Posterior cingulate gyrus (tissue), 11 donors: ENCODE measurements at regions not wholly inside any gene's neighbourhood (a gene's known extent, or its start where the extent isn't known, plus 50 kb on each side); places are given as distances from the start of the nearest gene placed in this dataset.

ENCODE experiments used
- DNase-seq, 10 donors: peaks; one replicate each; pipeline versions ENCODE4 v3.0.0 to v3.0.0-alpha.2; 2020 to 2021; ENCODE audit warnings: mixed read lengths in 3 of 10
- intact Hi-C: fragments of 100-400 bp; cut with DNase I; formaldehyde crosslinking; loops from one replicate; pipeline ENCODE4 v1.15.1; 2023

DNA sequence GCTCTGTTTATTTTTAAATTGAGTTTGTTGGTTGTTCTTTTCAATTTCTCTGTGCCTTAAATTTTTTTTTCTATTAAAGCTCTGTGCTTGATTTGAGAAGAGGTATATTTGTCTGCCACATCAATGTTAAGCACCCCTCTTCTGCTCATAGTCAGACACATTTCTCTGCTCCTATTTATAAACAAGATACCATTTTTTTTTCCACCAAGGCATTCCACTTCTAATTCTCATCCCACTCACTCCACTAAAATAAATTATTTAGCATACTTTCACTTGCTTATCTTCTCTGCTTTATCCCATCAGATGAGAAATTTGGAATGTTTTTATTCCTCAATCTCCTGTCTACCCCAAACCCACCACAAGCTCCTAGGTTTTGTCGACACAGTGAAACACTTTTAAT lies 127.0 kb upstream of the PDE5A start:
- no peak for DNase-seq
- intact Hi-C loops = no loop called here

GRCh38 chr4:119752936-119753335 lies 124.3 kb upstream of the PDE5A start:
- no peak for DNase-seq
- intact Hi-C loops = no loop called here

DNA sequence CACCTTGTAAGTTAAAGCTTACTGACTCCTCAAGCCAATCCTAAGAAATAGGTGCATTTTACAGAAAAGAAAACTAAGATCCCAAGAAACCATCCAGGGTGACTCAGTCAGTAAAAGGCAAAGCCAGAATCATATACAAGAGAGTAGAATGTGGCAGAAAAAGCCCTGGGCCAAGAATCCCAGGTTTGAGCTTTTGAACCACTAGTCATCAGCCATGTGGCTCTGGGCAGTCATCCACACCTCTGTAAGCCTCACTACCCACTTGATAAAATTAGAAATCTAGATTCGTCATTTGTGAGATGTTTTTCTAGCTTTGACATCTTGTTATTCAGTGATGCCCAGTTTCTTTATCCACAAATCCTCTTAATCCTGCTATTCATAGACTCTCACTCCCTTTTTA lies 122.2 kb upstream of the PDE5A start:
- intact Hi-C loops = no loop called here
- no peak for DNase-seq

DNA sequence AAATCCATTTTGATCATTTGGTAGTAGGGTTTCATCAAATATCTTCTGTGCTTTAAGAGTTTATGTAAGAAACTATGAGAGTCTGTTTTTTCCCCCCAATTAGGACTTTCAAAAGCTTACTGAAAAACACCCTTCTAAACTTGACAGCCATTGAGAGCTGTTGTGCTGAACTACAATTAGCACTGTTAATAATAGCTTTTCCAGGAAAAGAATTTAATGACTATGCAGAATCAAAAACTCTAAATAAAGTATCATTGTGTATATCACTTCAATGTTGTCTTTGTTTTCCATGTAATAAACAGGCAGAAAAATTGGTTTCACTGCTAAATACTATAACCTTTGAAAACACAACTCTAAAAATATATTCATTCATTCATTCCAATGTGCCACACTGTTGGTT lies 121.4 kb upstream of the PDE5A start:
- DNase-seq = no peak

DNA sequence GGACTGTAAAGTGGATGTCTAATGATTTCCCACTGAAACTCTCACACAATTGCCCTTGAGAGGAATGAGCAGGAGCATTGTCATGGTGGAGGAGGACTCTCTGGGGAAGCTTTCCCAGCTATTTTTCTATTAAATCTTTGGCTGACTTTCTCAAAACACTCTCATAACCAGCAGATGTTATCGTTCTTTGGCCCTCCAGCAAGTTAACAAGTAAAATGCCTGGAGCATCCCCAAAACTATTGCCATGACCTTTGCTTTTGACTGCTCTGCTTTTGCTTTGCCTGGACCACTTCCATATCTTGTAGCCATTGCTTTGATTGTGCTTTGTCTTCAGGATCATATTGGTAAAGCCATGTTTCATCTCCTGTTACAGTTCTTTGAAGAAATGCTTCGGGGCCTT lies 120.2 kb upstream of the PDE5A start:
- DNase-seq = no peak
- intact Hi-C loops = no loop called here

More for the DNA sequence above, 121.4 kb upstream of the PDE5A start:
- intact Hi-C loops = no loop called here

DNA sequence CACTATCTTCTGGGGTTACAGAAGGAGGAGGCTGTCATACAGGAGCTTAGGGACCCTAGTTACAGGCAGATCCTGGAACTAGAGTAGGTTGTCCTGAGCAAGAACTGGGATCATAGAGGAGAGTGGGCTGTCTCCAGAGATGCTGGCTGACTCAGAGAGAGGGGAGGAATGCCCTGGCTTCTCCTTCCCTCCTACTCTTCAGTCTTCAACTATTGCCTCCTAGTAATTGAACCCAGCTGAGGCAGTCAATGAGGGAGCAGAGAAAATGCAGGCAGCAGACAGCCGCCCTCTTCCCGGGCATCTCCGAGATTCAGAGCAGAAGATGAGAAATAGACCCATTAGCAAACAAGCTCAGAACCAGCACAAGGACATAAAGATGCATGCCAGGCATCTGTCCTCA lies 118.3 kb upstream of the PDE5A start:
- no peak for DNase-seq
- intact Hi-C loops = no loop called here

DNA sequence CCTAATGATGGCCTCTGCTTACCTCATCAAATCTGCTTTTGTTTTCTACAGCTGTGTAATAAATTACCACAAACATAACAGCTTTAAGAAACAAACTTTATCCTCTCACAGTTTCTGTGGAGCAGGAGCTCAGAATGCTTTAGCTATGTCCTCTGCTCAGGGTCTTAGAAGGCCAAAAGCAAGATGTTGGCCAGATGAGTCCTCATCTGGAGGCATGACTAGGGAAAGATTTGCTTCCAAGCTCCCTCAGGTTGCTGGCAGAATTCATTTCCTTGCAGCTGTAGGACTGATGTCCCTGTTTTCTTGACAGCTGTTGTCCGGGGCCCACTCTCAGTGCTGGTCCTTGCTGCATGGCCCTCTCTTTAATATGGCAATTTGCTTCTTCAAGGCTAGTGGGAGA lies 116.7 kb upstream of the PDE5A start:
- intact Hi-C loops = no loop called here
- DNase-seq = no peak

DNA sequence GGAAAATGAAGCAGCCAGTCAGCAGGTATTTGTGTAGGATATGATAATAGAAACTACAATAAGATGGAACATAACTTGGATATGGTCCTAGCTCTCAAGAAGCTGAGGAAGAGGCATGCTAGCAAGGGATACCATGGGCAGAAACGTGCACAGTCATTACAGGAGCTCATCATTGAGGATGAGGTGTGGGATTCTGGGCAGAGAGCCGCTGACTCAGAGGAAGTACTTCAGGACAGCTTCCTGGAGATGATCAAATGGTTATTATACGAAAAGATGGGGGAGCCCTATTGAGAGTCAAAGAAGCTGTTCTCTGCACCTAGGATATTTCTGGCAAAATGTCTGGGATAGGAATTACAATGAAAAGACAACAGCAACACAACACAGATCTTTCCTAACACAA lies 116.0 kb upstream of the PDE5A start:
- intact Hi-C loops = no loop called here
- DNase-seq = no peak

GRCh38 chr4:119743644-119744043 lies 115.0 kb upstream of the PDE5A start:
- intact Hi-C loops = no loop called here
- no peak for DNase-seq

DNA sequence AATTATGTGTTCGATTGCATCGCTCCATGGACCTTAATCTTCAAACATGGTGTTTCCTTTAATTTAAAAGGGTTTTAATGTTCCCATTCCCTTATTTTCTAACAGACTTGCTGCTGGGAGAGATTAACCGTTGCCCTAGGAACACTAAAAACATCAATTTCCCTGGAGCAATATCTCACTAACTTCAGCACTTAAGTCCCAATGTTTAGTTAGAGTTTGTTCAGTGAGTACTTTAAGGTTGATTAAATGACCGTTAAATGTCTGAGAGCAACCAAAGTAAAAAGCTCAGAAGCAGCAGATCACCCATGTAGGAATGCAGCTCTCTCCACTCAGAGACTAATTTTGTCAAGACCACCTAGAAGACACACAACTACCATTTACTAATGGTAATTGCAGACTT lies 111.2 kb upstream of the PDE5A start:
- DNase-seq = no peak
- intact Hi-C loops = no loop called here

- intact Hi-C loops = no loop called here
- DNase-seq = no peak
Measured at GRCh38 chr4:119738901-119739300, 110.3 kb upstream of the PDE5A start.

DNA sequence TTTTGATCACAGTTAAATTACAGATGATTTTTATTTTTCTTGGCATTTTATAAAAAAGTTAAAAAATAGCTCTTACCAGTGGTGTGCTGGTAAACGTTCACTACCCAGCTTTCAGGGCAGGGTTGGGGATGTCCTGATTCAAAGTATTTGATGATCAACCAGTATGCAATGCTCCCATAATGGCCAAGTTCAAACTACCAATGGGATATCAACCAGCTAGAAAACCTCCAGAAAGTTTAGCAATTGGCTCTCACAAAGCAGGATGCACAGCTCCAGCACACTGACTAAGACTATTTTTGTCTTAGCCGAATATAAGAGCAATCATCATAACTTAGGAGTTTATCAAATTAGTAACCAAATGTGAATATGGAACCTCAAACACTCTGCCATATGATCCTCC lies 108.0 kb upstream of the PDE5A start:
- intact Hi-C loops = no loop called here
- DNase-seq = no peak

DNA sequence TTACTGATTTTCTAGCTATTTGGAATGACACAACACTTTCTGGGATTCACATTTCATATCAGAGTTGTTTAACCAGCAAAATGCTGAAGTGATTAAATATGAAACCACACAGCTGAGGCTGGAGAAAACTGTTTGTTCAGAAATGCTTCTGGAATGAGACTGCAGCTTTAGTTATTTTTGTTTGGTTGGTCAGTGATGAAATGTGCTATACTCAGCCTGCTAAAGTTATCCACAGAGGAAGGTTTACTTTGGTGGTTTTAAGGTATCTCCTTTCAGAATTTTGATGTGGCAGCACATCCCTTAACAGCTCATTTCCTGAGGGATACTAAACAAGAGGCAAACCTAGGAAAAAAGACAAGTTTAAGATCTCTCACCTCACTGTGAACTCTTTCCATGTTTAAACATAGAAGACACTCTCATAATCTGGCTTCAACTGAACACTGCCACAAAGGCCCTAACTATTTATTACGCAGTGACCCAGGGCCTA lies 106.6 kb upstream of the PDE5A start:
- intact Hi-C loops = no loop called here
- DNase-seq = no peak

DNA sequence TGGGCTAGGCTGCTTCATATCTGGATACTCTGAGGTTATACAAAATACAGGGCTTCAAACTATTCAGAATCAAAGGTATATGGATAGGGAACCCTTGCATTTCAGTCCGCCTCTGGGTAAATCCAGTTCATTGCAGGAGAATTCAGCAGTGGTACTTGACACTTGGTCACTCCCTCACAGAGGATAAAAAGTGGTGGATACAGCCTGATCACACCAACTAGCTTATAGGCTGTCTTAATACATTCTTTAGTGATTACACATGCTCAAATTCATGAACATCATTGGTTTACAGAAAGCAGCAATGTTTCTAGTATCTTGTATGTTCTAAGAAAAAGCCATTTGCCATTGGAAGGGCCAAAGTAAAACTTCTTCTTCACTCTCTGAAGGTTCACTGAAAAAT lies 104.8 kb upstream of the PDE5A start:
- intact Hi-C loops = no loop called here

DNA sequence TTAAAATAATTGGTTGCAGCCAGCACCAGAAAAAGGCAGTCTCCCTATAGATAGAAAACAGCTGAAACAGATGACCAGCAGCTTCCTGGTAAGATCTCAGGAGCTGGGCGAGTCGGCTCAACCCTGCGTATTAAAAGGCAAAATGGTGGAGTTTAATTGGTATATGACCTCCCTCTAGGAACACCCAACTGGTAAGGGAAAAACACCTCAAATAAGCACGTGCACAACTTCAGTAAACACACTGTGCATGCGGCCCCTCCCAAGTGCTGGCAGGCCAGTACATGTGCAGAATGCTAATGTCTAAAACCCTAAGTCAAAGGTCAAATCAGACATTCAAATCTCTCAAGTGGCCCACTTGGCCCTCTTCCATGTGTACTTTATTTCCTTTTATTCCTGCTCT lies 103.2 kb upstream of the PDE5A start:
- DNase-seq = peak in 1 of 10 donors; percentile 46
- intact Hi-C loops = no loop called here

More for the DNA sequence above, 104.8 kb upstream of the PDE5A start:
- no peak for DNase-seq

DNA sequence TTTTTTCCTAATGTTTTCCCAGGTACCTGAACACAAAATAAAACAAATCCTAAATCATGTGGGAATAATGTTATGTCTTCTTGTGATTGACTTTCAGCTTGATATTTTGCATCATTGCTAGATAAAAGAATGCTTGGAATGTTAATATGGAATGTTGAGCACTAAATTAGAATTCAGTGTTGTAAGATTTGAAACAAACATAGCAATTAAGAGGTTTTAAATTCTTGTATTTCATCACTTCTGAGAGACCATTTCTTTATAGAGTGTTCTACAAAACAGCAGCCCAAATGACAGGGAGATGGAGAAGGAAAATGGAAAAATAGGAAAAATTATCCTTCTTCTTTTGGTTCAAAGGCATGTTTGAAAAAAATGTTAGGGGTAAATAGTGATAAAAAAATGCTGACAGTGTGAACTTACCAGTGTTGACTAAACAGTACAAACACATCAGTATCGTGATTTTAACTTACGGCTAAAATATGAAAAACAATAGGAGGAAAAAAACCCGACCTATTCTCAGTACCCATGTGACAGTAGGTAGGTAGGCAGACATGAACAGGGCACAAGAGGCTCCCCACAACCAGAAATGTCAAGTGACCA lies 102.6 kb upstream of the PDE5A start:
- DNase-seq = no peak
- intact Hi-C loops = no loop called here

- intact Hi-C loops = no loop called here
- DNase-seq = no peak
Measured at GRCh38 chr4:119730671-119730950, 102.0 kb upstream of the PDE5A start.

- DNase-seq = peak in 1 of 10 donors; percentile 25
- intact Hi-C loops = no loop called here
Measured at GRCh38 chr4:119729835-119730670, 101.4 kb upstream of the PDE5A start.

- intact Hi-C loops = no loop called here
- no peak for DNase-seq
Measured at GRCh38 chr4:119728692-119729593, 100.3 kb upstream of the PDE5A start.

DNA sequence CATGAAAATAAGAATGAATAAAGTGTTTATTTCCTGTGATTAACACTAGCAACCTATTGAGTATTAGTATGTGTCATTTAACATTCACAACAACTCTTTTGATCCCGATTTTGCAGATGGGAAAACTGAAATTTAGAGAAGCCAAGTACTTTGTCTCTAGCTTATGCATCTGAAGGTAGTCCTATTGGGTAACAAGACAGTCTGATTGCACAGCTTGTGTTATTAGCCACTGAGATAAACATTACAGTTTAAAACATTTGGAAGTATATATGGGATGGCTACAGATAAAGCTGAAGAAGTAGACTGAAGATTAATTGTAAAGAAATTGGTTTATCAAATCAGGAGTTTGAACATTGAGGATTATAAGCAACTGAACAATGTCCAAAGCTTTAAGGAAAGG lies 99.6 kb upstream of the PDE5A start:
- intact Hi-C loops = no loop called here
- DNase-seq = no peak

- no peak for DNase-seq
- intact Hi-C loops = no loop called here
Measured at GRCh38 chr4:119726505-119726904, 97.9 kb upstream of the PDE5A start.
